Glutamatergic neuron (in vitro differentiated cells): ENCODE measurements at regions not wholly inside any gene's neighbourhood (a gene's known extent, or its start where the extent isn't known, plus 50 kb on each side); places are given as distances from the start of the nearest gene placed in this dataset.
"Not testable (repeated sequence)": the region's sequence is repeated elsewhere in the genome, so short reads cannot be mapped to it uniquely, and the experiment has no call there.

Experiments used
- DNase-seq: peaks from one replicate; pipeline ENCODE4 v3.0.0; 2022
- H3K27ac Mint-ChIP-seq: one replicate; pipeline ENCODE4 v1.8.0; 2020; ENCODE audit warnings: mild to moderate bottlenecking, mixed read lengths, inconsistent platforms; ENCODE audit not compliant: unreplicated experiment
- H3K27me3 Mint-ChIP-seq: one replicate; pipeline ENCODE4 v1.8.0; 2020; ENCODE audit warnings: mild to moderate bottlenecking, moderate library complexity, mixed read lengths, inconsistent platforms; ENCODE audit not compliant: unreplicated experiment
- H3K36me3 Mint-ChIP-seq: one replicate; pipeline ENCODE4 v1.8.0; 2020; ENCODE audit warnings: mild to moderate bottlenecking, mixed read lengths, inconsistent platforms; ENCODE audit not compliant: unreplicated experiment
- H3K4me1 Mint-ChIP-seq: one replicate; pipeline ENCODE4 v1.8.0; 2020; ENCODE audit warnings: mild to moderate bottlenecking, low read depth, mixed read lengths, inconsistent platforms; ENCODE audit not compliant: unreplicated experiment
- H3K4me3 Mint-ChIP-seq: one replicate; pipeline ENCODE4 v1.8.0; 2020; ENCODE audit warnings: mild to moderate bottlenecking, mixed read lengths, inconsistent platforms; ENCODE audit not compliant: unreplicated experiment
- H3K9me3 Mint-ChIP-seq: one replicate; pipeline ENCODE4 v1.8.0; 2020; ENCODE audit warnings: mild to moderate bottlenecking, moderate library complexity, mixed read lengths, inconsistent platforms; ENCODE audit not compliant: unreplicated experiment
- TF ChIP-seq, protein P1 (sequence below): fragments of 200-600 bp; sonication (generic); IDR thresholded peaks from one replicate; pipeline ENCODE4 v1.5.0; 2021; ENCODE audit not compliant: partially characterized antibody, unreplicated experiment

DNA sequence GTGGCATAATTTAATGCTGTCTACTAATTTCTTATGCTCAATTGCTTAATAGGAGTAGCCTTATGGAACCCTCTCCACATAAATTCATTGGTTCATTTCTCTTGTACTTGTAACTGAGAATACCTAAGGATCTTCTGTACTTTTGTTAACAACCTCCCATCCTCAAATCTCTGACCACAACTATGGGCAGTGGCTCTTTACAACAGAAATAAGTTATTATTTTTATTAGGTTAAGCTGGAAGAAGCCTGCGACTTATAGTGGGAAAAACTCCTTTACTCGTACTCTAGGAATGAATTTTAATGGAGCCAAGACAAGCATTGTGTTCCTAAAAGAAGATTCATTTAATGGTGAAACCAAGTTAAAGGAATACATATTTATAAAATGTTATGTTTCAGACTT lies 337.1 kb upstream of the CTSO start:
- H3K36me3 Mint-ChIP-seq = no peaks in the 10 kb centered on the region
- peaks cover 6% of the 10 kb centered on the region for H3K4me1 Mint-ChIP-seq
- H3K9me3 Mint-ChIP-seq = no peaks in the 10 kb centered on the region
- no peak overlapping the region for H3K27ac Mint-ChIP-seq
- H3K4me3 Mint-ChIP-seq = no peak overlapping the region
- TF ChIP-seq, protein P1, sequence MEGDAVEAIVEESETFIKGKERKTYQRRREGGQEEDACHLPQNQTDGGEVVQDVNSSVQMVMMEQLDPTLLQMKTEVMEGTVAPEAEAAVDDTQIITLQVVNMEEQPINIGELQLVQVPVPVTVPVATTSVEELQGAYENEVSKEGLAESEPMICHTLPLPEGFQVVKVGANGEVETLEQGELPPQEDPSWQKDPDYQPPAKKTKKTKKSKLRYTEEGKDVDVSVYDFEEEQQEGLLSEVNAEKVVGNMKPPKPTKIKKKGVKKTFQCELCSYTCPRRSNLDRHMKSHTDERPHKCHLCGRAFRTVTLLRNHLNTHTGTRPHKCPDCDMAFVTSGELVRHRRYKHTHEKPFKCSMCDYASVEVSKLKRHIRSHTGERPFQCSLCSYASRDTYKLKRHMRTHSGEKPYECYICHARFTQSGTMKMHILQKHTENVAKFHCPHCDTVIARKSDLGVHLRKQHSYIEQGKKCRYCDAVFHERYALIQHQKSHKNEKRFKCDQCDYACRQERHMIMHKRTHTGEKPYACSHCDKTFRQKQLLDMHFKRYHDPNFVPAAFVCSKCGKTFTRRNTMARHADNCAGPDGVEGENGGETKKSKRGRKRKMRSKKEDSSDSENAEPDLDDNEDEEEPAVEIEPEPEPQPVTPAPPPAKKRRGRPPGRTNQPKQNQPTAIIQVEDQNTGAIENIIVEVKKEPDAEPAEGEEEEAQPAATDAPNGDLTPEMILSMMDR = no peak
- H3K27me3 Mint-ChIP-seq = no peaks in the 10 kb centered on the region
- no peak for DNase-seq

DNA sequence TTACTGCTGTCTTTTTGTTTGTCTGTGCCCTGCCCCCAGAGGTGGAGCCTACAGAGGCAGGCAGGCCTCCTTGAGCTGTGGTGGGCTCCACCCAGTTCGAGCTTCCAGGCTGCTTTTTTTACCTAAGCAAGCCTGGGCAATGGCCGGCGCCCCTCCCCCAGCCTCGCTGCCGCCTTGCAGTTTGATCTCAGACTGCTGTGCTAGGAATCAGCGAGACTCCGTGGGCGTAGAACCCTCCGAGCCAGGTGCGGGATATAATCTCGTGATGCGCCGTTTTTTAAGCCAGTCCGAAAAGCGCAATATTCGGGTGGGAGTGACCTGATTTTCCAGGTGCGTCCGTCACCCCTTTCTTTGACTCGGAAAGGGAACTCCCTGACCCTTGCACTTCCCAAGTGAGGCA lies 336.4 kb upstream of the CTSO start:
- not testable (repeated sequence) for DNase-seq, H3K4me3 Mint-ChIP-seq, H3K9me3 Mint-ChIP-seq, H3K27ac Mint-ChIP-seq, H3K27me3 Mint-ChIP-seq, H3K4me1 Mint-ChIP-seq, H3K36me3 Mint-ChIP-seq

- no peaks in the 10 kb centered on the region for H3K36me3 Mint-ChIP-seq
- TF ChIP-seq, protein P1 = no peak
- no peaks in the 10 kb centered on the region for H3K4me1 Mint-ChIP-seq
- H3K27me3 Mint-ChIP-seq = no peaks in the 10 kb centered on the region
- no peak for DNase-seq
- no peaks in the 10 kb centered on the region for H3K9me3 Mint-ChIP-seq
- no peak overlapping the region for H3K4me3 Mint-ChIP-seq
- H3K27ac Mint-ChIP-seq = no peak overlapping the region
Observed at GRCh38 chr4:156280686-156281085, 327.0 kb upstream of the CTSO start.

GRCh38 chr4:156265407-156265806 lies 311.7 kb upstream of the CTSO start:
- Mint-ChIP-seq H3K4me1 (no peaks in the 10 kb centered on the region), H3K27me3 (no peaks in the 10 kb centered on the region), H3K36me3 (no peaks in the 10 kb centered on the region), H3K9me3 (no peaks in the 10 kb centered on the region), H3K4me3 (no peak overlapping the region), H3K27ac (no peak overlapping the region)
- TF ChIP-seq, protein P1 = no peak
- no peak for DNase-seq

DNA sequence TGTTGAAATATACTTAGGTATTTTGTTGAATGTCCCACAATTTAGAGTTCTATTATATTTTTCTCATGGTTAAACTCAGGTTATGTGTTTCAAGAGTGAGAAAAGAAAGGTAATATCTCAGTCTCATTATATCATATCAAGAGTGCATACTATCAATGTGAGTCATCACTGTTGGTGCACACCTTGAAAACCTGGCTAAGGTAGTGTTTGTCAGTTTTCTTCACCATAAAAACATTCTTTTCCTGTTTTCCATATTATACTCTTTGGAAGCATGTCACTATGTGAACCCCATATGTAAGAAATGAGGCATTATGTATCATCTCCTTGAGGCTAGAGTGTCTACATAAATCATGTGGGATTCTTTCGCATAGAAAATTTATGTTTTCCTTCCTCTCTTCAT lies 307.6 kb upstream of the CTSO start:
- H3K36me3 Mint-ChIP-seq = no peaks in the 10 kb centered on the region
- H3K27me3 Mint-ChIP-seq = no peaks in the 10 kb centered on the region
- no peak overlapping the region for H3K4me3 Mint-ChIP-seq
- no peaks in the 10 kb centered on the region for H3K4me1 Mint-ChIP-seq
- H3K9me3 Mint-ChIP-seq = no peaks in the 10 kb centered on the region
- H3K27ac Mint-ChIP-seq = no peak overlapping the region
- DNase-seq = no peak
- TF ChIP-seq, protein P1 = no peak
